Lower leg skin (tissue), 3 donors: ENCODE measurements at regions not wholly inside any gene's neighbourhood (a gene's known extent, or its start where the extent isn't known, plus 50 kb on each side); places are given as distances from the start of the nearest gene placed in this dataset.

Experiments
- CTCF ChIP-seq, 3 donors: fragments of 450-650 bp; IDR thresholded peaks; one replicate each; pipeline ENCODE4 v1.5.1; 2016; ENCODE audit warnings: antibody characterized with exemption in 3 of 3, mild to moderate bottlenecking in 3 of 3, moderate library complexity in 2 of 3
- POLR2A ChIP-seq, 2 donors: fragments of 450-650 bp; IDR thresholded peaks; one replicate each; pipeline ENCODE4 v1.6.1; 2016 to 2017; ENCODE audit warnings: antibody characterized with exemption in 2 of 2, mild to moderate bottlenecking in 1 of 2, moderate library complexity in 1 of 2

- TF ChIP-seq CTCF (IDR thresholded peaks at IDR 0.05) (no peak), POLR2A (IDR thresholded peaks at IDR 0.05) (no peak)
Observed at GRCh38 chr7:94324380-94325121, 70.1 kb upstream of the COL1A2 start.
